A549 (cell line): ENCODE measurements at regions not wholly inside any gene's neighbourhood (a gene's known extent, or its start where the extent isn't known, plus 50 kb on each side); places are given as distances from the start of the nearest gene placed in this dataset.

Source experiments
- ATAC-seq, 2 experiments: fragments of 200-7000 bp in 1 of 2; fragments of >200 bp in 1 of 2; cut with Nextera tagmentation in 1 of 2; cut with Tn5 transposase in 1 of 2; 3 replicates each; pipeline versions ENCODE4 v1.8.0 to v1.9.1; 2018 to 2020; ENCODE audit warnings: mild to moderate bottlenecking in 1 of 2, moderate library complexity in 1 of 2
- CTCF ChIA-PET: fragments of 300-600 bp; sonication (Branson Sonifier 250); formaldehyde crosslinking; extraction: SDS; loops from one replicate; lab custom pipeline; 2021; ENCODE audit warnings: antibody characterized with exemption, inconsistent platforms; lab: Yijun Ruan, JAX
- POLR2A ChIA-PET: fragments of 350-600 bp; formaldehyde crosslinking; extraction: SDS; loops from one replicate; lab custom pipeline; 2021; ENCODE audit warnings: antibody characterized with exemption, inconsistent platforms; lab: Yijun Ruan, JAX
- DNase-seq, 2 experiments: peaks; one replicate each; pipeline versions ENCODE4 v3.0.0 to v3.0.0-alpha.2; 2011 to 2016; ENCODE audit warnings: low read depth in 1 of 2, low spot score in 1 of 2
- FAIRE-seq: peaks from 2 replicates; lab custom pipeline; 2011; peaks lifted over from hg19 to GRCh38; lab: Jason Lieb, UNC
- H3K27ac ChIP-seq, 2 experiments: fragments of >200 bp; sonication (Bioruptor Twin); formaldehyde crosslinking; 3 replicates each; pipeline ENCODE4 v1.5.1; 2016 to 2017
- H3K4me1 ChIP-seq: fragments of >200 bp; sonication (Bioruptor Twin); formaldehyde crosslinking; 3 replicates; pipeline ENCODE4 v1.6.1; 2016
- H3K4me2 ChIP-seq: fragments of >200 bp; sonication (Bioruptor Twin); formaldehyde crosslinking; 3 replicates; pipeline ENCODE4 v1.6.1; 2016
- H3K4me3 ChIP-seq: fragments of >200 bp; sonication (Bioruptor Twin); formaldehyde crosslinking; 3 replicates; pipeline ENCODE4 v1.5.1; 2016
- H3K9me3 ChIP-seq: fragments of >200 bp; sonication (Bioruptor Twin); formaldehyde crosslinking; 3 replicates; pipeline ENCODE4 v1.6.1; 2016
- BCL3 ChIP-seq: fragments of >200 bp; sonication (Bioruptor Twin); formaldehyde crosslinking; IDR thresholded peaks from 3 replicates; pipeline ENCODE4 v1.6.1; 2016
- CTCF ChIP-seq: fragments of >200 bp; sonication (Bioruptor Twin); formaldehyde crosslinking; IDR thresholded peaks from 3 replicates; pipeline ENCODE4 v1.5.1; 2016
- EHF ChIP-seq: fragments of 250-450 bp; sonication (Bioruptor Pico); IDR thresholded peaks from 2 replicates; pipeline ENCODE4 v1.5.0; 2020; ENCODE audit warnings: mild to moderate bottlenecking
- EHMT2 ChIP-seq: fragments of 200-600 bp; sonication (generic); IDR thresholded peaks from 2 replicates; pipeline ENCODE4 v1.6.1; 2016; ENCODE audit warnings: antibody characterized with exemption, low read depth, mild to moderate bottlenecking, moderate library complexity
- ESRRA ChIP-seq: fragments of 150-350 bp; IDR thresholded peaks from 2 replicates; pipeline ENCODE4 v1.6.1; 2014; ENCODE audit warnings: mild to moderate bottlenecking, low read length, borderline replicate concordance
- HEYL ChIP-seq: fragments of 250-450 bp; sonication (Bioruptor Pico); IDR thresholded peaks from 2 replicates; pipeline ENCODE4 v1.8.0; 2021; ENCODE audit warnings: mild to moderate bottlenecking, moderate library complexity
- HMGXB4 ChIP-seq: fragments of 250-450 bp; sonication (Bioruptor Pico); IDR thresholded peaks from 2 replicates; pipeline ENCODE4 v1.5.0; 2021; ENCODE audit warnings: mild to moderate bottlenecking, moderate library complexity, borderline replicate concordance
- HOXB13 ChIP-seq: fragments of 250-450 bp; sonication (Bioruptor Pico); IDR thresholded peaks from 2 replicates; pipeline ENCODE4 v1.5.0; 2020; ENCODE audit warnings: low read depth, mild to moderate bottlenecking, moderate library complexity
- HOXB5 ChIP-seq: fragments of 250-450 bp; sonication (Bioruptor Pico); IDR thresholded peaks from 2 replicates; pipeline ENCODE4 v1.5.0; 2020; ENCODE audit warnings: mild to moderate bottlenecking, moderate library complexity
- KDM1A ChIP-seq: fragments of 200-600 bp; sonication (generic); IDR thresholded peaks from 2 replicates; pipeline ENCODE4 v1.6.1; 2016; ENCODE audit warnings: low read depth, mild to moderate bottlenecking
- MAZ ChIP-seq: fragments of 150-350 bp; IDR thresholded peaks from 2 replicates; pipeline ENCODE4 v1.6.1; 2014; ENCODE audit warnings: antibody characterized with exemption, low read depth, low read length, borderline replicate concordance
- RCOR1 ChIP-seq: fragments of 150-350 bp; IDR thresholded peaks from 2 replicates; pipeline ENCODE4 v1.6.1; 2014; ENCODE audit warnings: antibody characterized with exemption, low read length, low read depth
- TP53 ChIP-seq: fragments of 250-450 bp; sonication (Bioruptor Pico); IDR thresholded peaks from 2 replicates; pipeline ENCODE4 v1.5.0; 2021; ENCODE audit warnings: mild to moderate bottlenecking, moderate library complexity
- ZSCAN20 ChIP-seq: fragments of 250-450 bp; sonication (Bioruptor Pico); IDR thresholded peaks from 2 replicates; pipeline ENCODE4 v1.8.0; 2022; ENCODE audit warnings: mild to moderate bottlenecking, moderate library complexity
- WGBS: methylation state at CpG from one replicate; pipeline ENCODE4 v1.1.6; 2017; ENCODE audit errors: missing lambda C conversion rate; 5-methylcytosine and 5-hydroxymethylcytosine counted together

GRCh38 chr2:146130290-146130689 lies 1610.4 kb upstream of the ZEB2 start:
- 84% methylated on average over 4 of the region's 4 CpGs for WGBS

GRCh38 chr2:146129231-146129630 lies 1609.3 kb upstream of the ZEB2 start:
- Histone ChIP-seq H3K9me3 (no peaks in the 10 kb centered on the region), H3K27ac (no peak overlapping the region), H3K4me1 (no peaks in the 10 kb centered on the region), H3K4me2 (no peak overlapping the region), H3K4me3 (no peak overlapping the region)
- FAIRE-seq, result no peak
- TF ChIP-seq MAZ (no peak), BCL3 (no peak), HOXB13 (CRISPR knock-in tag) (no peak)
- ChIA-PET POLR2A (no interaction called here), CTCF (no interaction called here)
- no peak for ATAC-seq
- WGBS, result 33% methylated on average over 2 of the region's 2 CpGs
- no peak for DNase-seq

More at GRCh38 chr2:146130290-146130689, 1610.4 kb upstream of the ZEB2 start:
- POLR2A ChIA-PET, result no interaction called here
- CTCF ChIA-PET, result interaction anchor here (1.5 kb wide), 1 partner anchor 10 kb away, joined by 4 read pairs; no protein-coding TSS in a partner anchor
- no peak for ATAC-seq
- no peaks in the 10 kb centered on the region for H3K4me1 ChIP-seq
- H3K4me2 ChIP-seq, result no peak overlapping the region
- DNase-seq, result no peak
- no peak for FAIRE-seq
- H3K4me3 ChIP-seq, result no peak overlapping the region
- no peaks in the 10 kb centered on the region for H3K9me3 ChIP-seq
- H3K27ac ChIP-seq, result no peak overlapping the region
- no peak for TF ChIP-seq HOXB5 (CRISPR knock-in tag)
- no peak for TF ChIP-seq ESRRA
- no peak for TF ChIP-seq RCOR1
- no peak for TF ChIP-seq EHMT2
- no peak for TF ChIP-seq HEYL
- TF ChIP-seq EHF (CRISPR knock-in tag), result no peak

- FAIRE-seq, result no peak
- POLR2A ChIA-PET, result no interaction called here
- WGBS, result 19% methylated on average over 3 of the region's 3 CpGs
Measured at GRCh38 chr2:146128216-146128615, 1608.3 kb upstream of the ZEB2 start.

More at GRCh38 chr2:146128216-146128615, 1608.3 kb upstream of the ZEB2 start:
- no peak for ATAC-seq
- no peak overlapping the region for H3K27ac ChIP-seq
- no peaks in the 10 kb centered on the region for H3K9me3 ChIP-seq
- TF ChIP-seq KDM1A (no peak), HMGXB4 (no peak), ZSCAN20 (CRISPR knock-in tag) (no peak), CTCF (no peak), TP53 (no peak), HOXB13 (CRISPR knock-in tag) (no peak)
- TF ChIP-seq, all 56 proteins: peak for 0
- CTCF ChIA-PET, result no interaction called here
- Histone ChIP-seq H3K4me1 (no peaks in the 10 kb centered on the region), H3K4me3 (no peak overlapping the region), H3K4me2 (no peak overlapping the region)
- no peak for DNase-seq
